HAP-1 (cell line): ENCODE measurements at regions not wholly inside any gene's neighbourhood (a gene's known extent, or its start where the extent isn't known, plus 50 kb on each side); places are given as distances from the start of the nearest gene placed in this dataset.

ENCODE experiments used
- DNase-seq, 2 experiments: peaks; one replicate each; pipeline ENCODE4 v3.0.0-alpha.2; 2016 to 2020; ENCODE audit warnings: low spot score in 2 of 2
- H3K27me3 ChIP-seq: fragments of 250-450 bp; sonication (Bioruptor Pico); 2 replicates; pipeline ENCODE4 v1.5.1; 2020; ENCODE audit warnings: low read depth, mild to moderate bottlenecking, moderate library complexity
- H3K36me3 ChIP-seq: fragments of 250-450 bp; sonication (Bioruptor Pico); replicated peaks from 2 replicates; pipeline ENCODE4 v1.5.1; 2020; ENCODE audit warnings: mild to moderate bottlenecking
- H3K4me1 ChIP-seq: fragments of 250-450 bp; sonication (Bioruptor Pico); 2 replicates; pipeline ENCODE4 v1.5.1; 2020; ENCODE audit warnings: mild to moderate bottlenecking
- H3K4me3 ChIP-seq: fragments of 250-450 bp; sonication (Bioruptor Pico); 2 replicates; pipeline ENCODE4 v1.5.1; 2020; ENCODE audit warnings: mild to moderate bottlenecking, moderate library complexity
- H3K9me3 ChIP-seq: fragments of 250-450 bp; sonication (Bioruptor Pico); 2 replicates; pipeline ENCODE4 v1.5.1; 2020; ENCODE audit warnings: mild to moderate bottlenecking, moderate library complexity
- in situ Hi-C: fragments of 300-500 bp; cut with MboI; formaldehyde crosslinking; loops from 3 replicates; pipeline ENCODE4 v1.14.3; 2020; ENCODE audit warnings: low sequenced_read_pairs, inconsistent platforms, mixed read lengths

DNA sequence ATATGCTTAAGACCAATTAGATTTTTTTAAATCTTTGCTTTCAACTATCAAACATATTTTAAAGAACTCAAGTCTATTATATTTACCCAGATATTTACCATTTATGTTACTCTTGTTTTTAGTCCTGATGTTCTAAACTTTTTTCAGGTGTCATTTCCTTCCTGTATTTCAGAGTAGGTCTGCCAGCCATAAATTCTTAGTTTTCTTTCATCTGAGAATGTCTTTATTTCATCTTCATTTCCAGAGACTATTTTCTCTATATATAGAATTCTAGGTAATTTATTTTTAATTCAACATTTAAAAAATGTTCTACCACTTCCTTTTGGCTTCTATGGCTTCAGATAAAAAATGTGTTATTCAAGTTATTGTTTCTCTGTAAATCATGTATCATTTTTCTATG lies 218.2 kb upstream of the AMIGO2 start:
- Histone ChIP-seq H3K4me3 (no peak overlapping the region), H3K27me3 (no peaks in the 10 kb centered on the region), H3K4me1 (no peaks in the 10 kb centered on the region), H3K36me3 (no peaks in the 10 kb centered on the region), H3K9me3 (no peaks in the 10 kb centered on the region)
- in situ Hi-C loops: no loop called here
- no peak for DNase-seq

DNA sequence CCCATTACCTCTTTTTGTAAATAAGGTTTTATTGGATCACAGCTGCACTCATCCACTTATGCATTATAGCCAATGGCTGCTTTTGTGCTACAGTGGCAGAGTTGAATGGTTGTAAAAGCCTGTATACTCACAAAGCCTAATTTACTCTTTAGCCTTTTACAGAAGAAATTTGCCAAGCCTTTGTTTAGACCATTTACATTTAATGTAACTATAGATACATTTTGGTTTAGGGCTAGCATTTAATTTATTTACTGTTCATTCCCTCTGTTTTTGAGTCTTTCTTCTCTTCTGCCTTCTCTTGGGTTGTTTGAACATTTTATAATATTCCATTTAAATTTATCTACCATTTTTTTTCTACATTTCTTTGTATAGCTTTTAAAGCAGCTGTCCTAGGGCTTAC lies 217.1 kb upstream of the AMIGO2 start:
- no peaks in the 10 kb centered on the region for H3K36me3 ChIP-seq
- no peaks in the 10 kb centered on the region for H3K4me1 ChIP-seq
- in situ Hi-C loops: no loop called here
- no peak for DNase-seq
- H3K4me3 ChIP-seq: no peak overlapping the region
- no peaks in the 10 kb centered on the region for H3K9me3 ChIP-seq
- H3K27me3 ChIP-seq: no peaks in the 10 kb centered on the region

DNA sequence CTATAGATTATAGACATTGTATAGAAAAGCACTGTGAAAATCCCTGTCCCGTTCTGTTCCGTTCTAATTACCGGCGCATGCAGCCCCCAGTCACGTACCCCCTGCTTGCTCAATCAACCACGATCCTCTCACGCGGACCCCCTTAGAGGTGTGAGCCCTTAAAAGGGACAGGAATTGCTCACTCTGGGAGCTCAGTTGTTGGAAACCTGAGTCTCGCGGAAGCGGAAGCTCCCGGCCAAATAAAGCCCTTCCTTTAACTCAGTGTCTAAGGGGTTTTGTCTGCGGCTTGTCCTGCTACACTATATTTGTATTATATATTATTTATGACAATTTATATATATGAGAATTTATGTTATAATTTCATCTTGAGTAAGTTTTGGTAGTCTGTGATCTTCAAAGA lies 213.6 kb upstream of the AMIGO2 start:
- in situ Hi-C loops: no loop called here
- DNase-seq: no peak
- no peak overlapping the region for H3K4me3 ChIP-seq
- H3K36me3 ChIP-seq: no peaks in the 10 kb centered on the region
- no peaks in the 10 kb centered on the region for H3K4me1 ChIP-seq
- no peaks in the 10 kb centered on the region for H3K27me3 ChIP-seq
- H3K9me3 ChIP-seq: no peaks in the 10 kb centered on the region

DNA sequence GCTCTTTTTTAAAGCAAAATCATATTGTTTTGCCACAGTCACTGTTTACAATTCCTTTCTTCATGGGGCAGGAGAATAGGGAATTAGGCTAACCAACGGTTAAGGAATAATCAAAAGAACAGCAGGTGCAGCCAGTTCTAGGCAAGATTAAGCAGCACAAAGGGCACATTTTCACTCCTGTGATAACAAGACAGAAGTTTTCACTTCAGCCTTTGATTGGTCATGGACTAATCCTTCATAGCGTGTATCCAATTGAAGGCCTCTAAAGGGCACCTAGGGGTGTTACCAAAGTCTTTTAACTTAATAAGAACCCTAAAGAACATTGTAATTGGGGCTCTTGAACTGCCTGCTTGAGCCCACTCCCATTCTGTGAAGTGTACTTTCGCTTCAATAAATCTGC lies 206.9 kb upstream of the AMIGO2 start:
- Histone ChIP-seq H3K4me1 (no peaks in the 10 kb centered on the region), H3K4me3 (no peak overlapping the region), H3K36me3 (no peaks in the 10 kb centered on the region), H3K27me3 (no peaks in the 10 kb centered on the region), H3K9me3 (no peaks in the 10 kb centered on the region)
- in situ Hi-C loops: no loop called here
- no peak for DNase-seq
